H9 (cell line): ENCODE measurements at regions not wholly inside any gene's neighbourhood (a gene's known extent, or its start where the extent isn't known, plus 50 kb on each side); places are given as distances from the start of the nearest gene placed in this dataset.

ENCODE experiments used
- DNase-seq: peaks from one replicate; pipeline ENCODE4 v3.0.0-alpha.2; 2017
- H2AFZ ChIP-seq: one replicate; pipeline ENCODE4 v1.6.1; 2013; ENCODE audit warnings: mild to moderate bottlenecking, low read length, control low read depth, moderate library complexity
- H2AK5ac ChIP-seq: 2 replicates; pipeline ENCODE4 v1.6.1; 2013; ENCODE audit warnings: low read length, control low read depth, mixed read lengths; ENCODE audit not compliant: insufficient read length
- H2BK120ac ChIP-seq: one replicate; pipeline ENCODE4 v1.6.1; 2013; ENCODE audit warnings: low read depth, mild to moderate bottlenecking, low read length, control low read depth, inconsistent platforms; ENCODE audit not compliant: poor library complexity, severe bottlenecking
- H2BK12ac ChIP-seq: 2 replicates; pipeline ENCODE4 v1.6.1; 2013; ENCODE audit warnings: low read length, control low read depth, mixed read lengths, low read depth; ENCODE audit not compliant: insufficient read length
- H2BK15ac ChIP-seq: 2 replicates; pipeline ENCODE4 v1.6.1; 2013; ENCODE audit warnings: low read depth, low read length, control low read depth
- H2BK20ac ChIP-seq: one replicate; pipeline ENCODE4 v1.6.1; 2013; ENCODE audit warnings: low read depth, mild to moderate bottlenecking, low read length, control low read depth, inconsistent platforms; ENCODE audit not compliant: poor library complexity, severe bottlenecking
- H2BK5ac ChIP-seq: 2 replicates; pipeline ENCODE4 v1.6.1; 2013; ENCODE audit warnings: low read length, control low read depth, mixed read lengths; ENCODE audit not compliant: insufficient read length
- H3K14ac ChIP-seq: 2 replicates; pipeline ENCODE4 v1.6.1; 2013; ENCODE audit warnings: low read length, control low read depth; ENCODE audit not compliant: insufficient read depth
- H3K18ac ChIP-seq: 2 replicates; pipeline ENCODE4 v1.6.1; 2013; ENCODE audit warnings: low read depth, mild to moderate bottlenecking, mixed read lengths, low read length, control low read depth; ENCODE audit not compliant: insufficient read length
- H3K23ac ChIP-seq: 2 replicates; pipeline ENCODE4 v1.6.1; 2013; ENCODE audit warnings: low read length, control low read depth, mixed read lengths, low read depth; ENCODE audit not compliant: insufficient read length
- H3K23me2 ChIP-seq: 2 replicates; pipeline ENCODE4 v1.6.1; 2013; ENCODE audit warnings: low read depth, mild to moderate bottlenecking, mixed read lengths, low read length, control low read depth; ENCODE audit not compliant: insufficient read length, poor library complexity, severe bottlenecking
- H3K27ac ChIP-seq: 2 replicates; pipeline ENCODE4 v1.5.1; 2013; ENCODE audit warnings: low read length, control low read depth, mixed read lengths, low read depth; ENCODE audit not compliant: insufficient read length
- H3K27me3 ChIP-seq: 2 replicates; pipeline ENCODE4 v1.6.1; 2013; ENCODE audit warnings: low read length, control low read depth, inconsistent platforms; ENCODE audit not compliant: insufficient read depth
- H3K4ac ChIP-seq: 2 replicates; pipeline ENCODE4 v1.6.1; 2013; ENCODE audit warnings: low read depth, mild to moderate bottlenecking, control low read depth, inconsistent platforms, low read length, moderate library complexity
- H3K4me1 ChIP-seq: 2 replicates; pipeline ENCODE4 v1.6.1; 2013; ENCODE audit warnings: low read length, control low read depth, inconsistent platforms; ENCODE audit not compliant: insufficient read depth
- H3K4me2 ChIP-seq: 2 replicates; pipeline ENCODE4 v1.6.1; 2013; ENCODE audit warnings: low read length, control low read depth, mixed read lengths; ENCODE audit not compliant: insufficient read length, insufficient read depth
- H3K56ac ChIP-seq: 2 replicates; pipeline ENCODE4 v1.6.1; 2013; ENCODE audit warnings: low read depth, mild to moderate bottlenecking, mixed read lengths, low read length, control low read depth; ENCODE audit not compliant: insufficient read length
- H3K79me1 ChIP-seq: 2 replicates; pipeline ENCODE4 v1.6.1; 2013; ENCODE audit warnings: low read depth, mild to moderate bottlenecking, moderate library complexity, low read length, control low read depth, inconsistent platforms; ENCODE audit not compliant: insufficient read depth, poor library complexity, severe bottlenecking
- H3K79me2 ChIP-seq: 2 replicates; pipeline ENCODE4 v1.6.1; 2013; ENCODE audit warnings: low read length, control low read depth, inconsistent platforms; ENCODE audit not compliant: insufficient read depth
- H3K9ac ChIP-seq: 2 replicates; pipeline ENCODE4 v1.6.1; 2013; ENCODE audit warnings: low read length, control low read depth, mixed read lengths; ENCODE audit not compliant: insufficient read length; ENCODE audit errors: extremely low read depth
- H3K9me3 ChIP-seq: one replicate; pipeline ENCODE4 v1.6.1; 2013; ENCODE audit warnings: low read depth, low read length, inconsistent platforms; ENCODE audit not compliant: control insufficient read depth
- H3T11ph ChIP-seq: one replicate; pipeline ENCODE4 v1.6.1; 2013; ENCODE audit warnings: mild to moderate bottlenecking, low read length, control low read depth, inconsistent platforms
- H4K20me1 ChIP-seq: one replicate; pipeline ENCODE4 v1.6.1; 2013; ENCODE audit not compliant: control insufficient read depth, insufficient read length, insufficient read depth
- H4K5ac ChIP-seq: 2 replicates; pipeline ENCODE4 v1.6.1; 2013; ENCODE audit warnings: low read depth, mild to moderate bottlenecking, mixed read lengths, low read length, control low read depth; ENCODE audit not compliant: insufficient read length
- H4K8ac ChIP-seq: replicated peaks from 2 replicates; pipeline ENCODE4 v1.6.1; 2013; ENCODE audit warnings: low read length, control low read depth, mixed read lengths, low read depth; ENCODE audit not compliant: insufficient read length
- H4K91ac ChIP-seq: 2 replicates; pipeline ENCODE4 v1.6.1; 2013; ENCODE audit warnings: low read depth, mild to moderate bottlenecking, moderate library complexity, mixed read lengths, low read length, control low read depth; ENCODE audit not compliant: insufficient read length
- H3K27ac Mint-ChIP-seq, 3 experiments: 2 replicates in 2 of 3; 3 replicates in 1 of 3; pipeline ENCODE4 v1.8.0; 2020 to 2021; ENCODE audit warnings: mixed read lengths in 3 of 3, mild to moderate bottlenecking in 1 of 3, moderate library complexity in 1 of 3
- H3K27me3 Mint-ChIP-seq: 2 replicates; pipeline ENCODE4 v1.8.0; 2021; ENCODE audit warnings: low read depth, mild to moderate bottlenecking, moderate library complexity, mixed read lengths
- H3K36me3 Mint-ChIP-seq, 3 experiments: 2 replicates in 2 of 3; 3 replicates in 1 of 3; pipeline ENCODE4 v1.8.0; 2020 to 2021; ENCODE audit warnings: low read depth in 3 of 3, mixed read lengths in 3 of 3; ENCODE audit not compliant: insufficient read depth in 1 of 3
- H3K4me1 Mint-ChIP-seq, 2 experiments: 2 replicates each; pipeline ENCODE4 v1.8.0; 2020; ENCODE audit warnings: mixed read lengths in 2 of 2
- H3K4me3 Mint-ChIP-seq, 2 experiments: 2 replicates in 1 of 2; 3 replicates in 1 of 2; pipeline ENCODE4 v1.8.0; 2020 to 2021; ENCODE audit warnings: mild to moderate bottlenecking in 2 of 2, mixed read lengths in 2 of 2, moderate library complexity in 1 of 2
- H3K9me3 Mint-ChIP-seq, 2 experiments: 2 replicates in 1 of 2; 3 replicates in 1 of 2; pipeline ENCODE4 v1.8.0; 2020; ENCODE audit warnings: mild to moderate bottlenecking in 2 of 2, mixed read lengths in 2 of 2, moderate library complexity in 1 of 2
- CTCF ChIP-seq: fragments of 200-600 bp; sonication (generic); conservative IDR thresholded peaks from 3 replicates; pipeline ENCODE4 v1.8.0; 2021; ENCODE audit warnings: antibody characterized with exemption, mild to moderate bottlenecking
- WGBS: extraction: QIAGEN DNeasy Blood & Tissue Kit; methylation state at CpG from one replicate; pipeline ENCODE4 v1.1.7; 2013; ENCODE audit warnings: missing lambda C conversion rate, low lambda C conversion rate, mixed read lengths; ENCODE audit not compliant: insufficient read length; ENCODE audit errors: extremely low coverage; 5-methylcytosine and 5-hydroxymethylcytosine counted together

- Histone ChIP-seq H3K56ac (no peak overlapping the region), H3K27ac (no peak overlapping the region), H4K91ac (no peak overlapping the region), H3T11ph (no peak overlapping the region), H4K8ac (no peak overlapping the region), H3K9ac (no peak overlapping the region), H2AK5ac (no peak overlapping the region), H3K23me2 (no peaks in the 10 kb centered on the region), H2AFZ (no peak overlapping the region), H3K79me2 (no peaks in the 10 kb centered on the region), H2BK5ac (no peak overlapping the region), H3K4me1 (no peaks in the 10 kb centered on the region), H3K4ac (no peak overlapping the region), H2BK120ac (no peak overlapping the region), H3K18ac (no peak overlapping the region), H3K14ac (no peak overlapping the region), H3K27me3 (no peaks in the 10 kb centered on the region), H4K20me1 (no peaks in the 10 kb centered on the region), H3K9me3 (no peaks in the 10 kb centered on the region), H2BK15ac (no peak overlapping the region), H3K23ac (no peak overlapping the region), H3K79me1 (no peaks in the 10 kb centered on the region), H2BK20ac (no peak overlapping the region), H2BK12ac (no peak overlapping the region), H3K4me2 (no peak overlapping the region), H4K5ac (no peak overlapping the region)
- Mint-ChIP-seq H3K9me3 (peaks cover 11 to 13% of the 10 kb centered on the region in 2 experiments), H3K27ac (no peak overlapping the region), H3K36me3 (peaks cover 6 to 14% (median 8%) of the 10 kb centered on the region in 3 experiments), H3K4me3 (no peak overlapping the region), H3K4me1 (peaks cover 3 to 4% of the 10 kb centered on the region in 2 experiments; a peak in 2 of 4 replicates), H3K27me3 (peaks cover 2% of the 10 kb centered on the region; the same call in 1 of the 2 replicates)
- TF ChIP-seq CTCF, result no peak
- no peak for DNase-seq
- no CpG with 5 or more reads among the region's 4 CpGs for WGBS
These were observed 58.5 kb upstream of the LMCD1 start for GRCh38 chr3:8442993-8443650.
